HG03565 (cell line): ENCODE measurements at regions not wholly inside any gene's neighbourhood (a gene's known extent, or its start where the extent isn't known, plus 50 kb on each side); places are given as distances from the start of the nearest gene placed in this dataset.
"Not testable (repeated sequence)": the region's sequence is repeated elsewhere in the genome, so short reads cannot be mapped to it uniquely, and the experiment has no call there.

Experiments used
- ATAC-seq: cut with Tn5 transposase; IDR thresholded peaks from one replicate; pipeline ENCODE4 v1.9.1; 2021; ENCODE audit warnings: mild to moderate bottlenecking, moderate library complexity; ENCODE audit not compliant: unreplicated experiment

GRCh38 chr11:13168271-13168670 lies 109.3 kb upstream of the BMAL1 start:
- no peak for ATAC-seq

GRCh38 chr11:13169709-13170108 lies 107.9 kb upstream of the BMAL1 start:
- ATAC-seq: no peak

DNA sequence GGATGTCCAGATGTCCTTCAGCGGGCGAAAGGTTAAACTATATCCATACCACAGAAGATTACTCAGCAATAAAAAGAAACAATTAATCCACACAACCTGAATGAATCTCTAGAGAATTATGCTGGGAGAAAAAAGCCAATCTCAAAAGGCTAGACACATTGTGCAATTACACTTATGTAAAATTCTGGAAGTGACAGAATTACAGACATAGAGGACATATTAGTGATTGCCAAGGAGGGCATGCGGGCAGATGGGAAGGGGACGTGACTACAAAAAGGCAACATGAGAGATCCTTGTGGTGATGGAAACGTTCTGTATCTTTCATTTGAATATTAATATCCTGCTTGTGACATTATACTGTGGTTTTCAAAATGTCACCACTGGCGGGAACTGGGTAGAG lies 103.5 kb upstream of the BMAL1 start:
- no peak for ATAC-seq

DNA sequence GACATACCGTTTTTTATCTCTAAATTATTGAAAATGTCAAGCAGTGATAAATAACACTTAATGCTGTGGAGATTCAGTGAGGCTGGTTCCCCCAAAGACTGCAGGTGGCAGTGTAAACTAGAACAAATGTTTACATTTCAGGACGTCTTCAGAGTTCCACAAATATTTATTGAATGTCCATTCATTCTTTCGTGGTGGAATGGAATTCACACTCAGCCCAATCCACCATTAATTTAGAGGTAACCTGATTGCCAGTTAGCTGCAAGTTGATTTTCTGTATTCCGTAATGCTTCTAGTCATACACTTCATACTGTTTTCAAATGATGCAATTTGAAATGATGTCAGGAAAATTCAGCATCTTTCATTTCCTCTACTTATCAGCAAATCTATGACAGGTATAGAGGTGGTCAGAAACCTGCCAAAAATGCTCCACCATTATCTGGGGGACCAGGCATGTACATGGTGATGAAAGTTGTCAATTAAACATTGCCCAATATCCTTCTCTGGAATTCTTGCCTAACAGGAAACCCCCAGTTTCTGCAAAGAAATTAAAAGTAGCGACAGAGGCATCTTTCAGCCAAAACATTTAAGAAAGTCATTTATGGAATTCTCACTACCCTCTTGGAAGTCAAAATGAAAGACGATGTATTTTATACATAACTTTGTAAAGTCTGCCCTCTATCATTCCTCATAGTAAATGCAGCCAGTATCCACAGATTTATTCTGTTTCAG lies 94.3 kb upstream of the BMAL1 start:
- ATAC-seq: no peak

DNA sequence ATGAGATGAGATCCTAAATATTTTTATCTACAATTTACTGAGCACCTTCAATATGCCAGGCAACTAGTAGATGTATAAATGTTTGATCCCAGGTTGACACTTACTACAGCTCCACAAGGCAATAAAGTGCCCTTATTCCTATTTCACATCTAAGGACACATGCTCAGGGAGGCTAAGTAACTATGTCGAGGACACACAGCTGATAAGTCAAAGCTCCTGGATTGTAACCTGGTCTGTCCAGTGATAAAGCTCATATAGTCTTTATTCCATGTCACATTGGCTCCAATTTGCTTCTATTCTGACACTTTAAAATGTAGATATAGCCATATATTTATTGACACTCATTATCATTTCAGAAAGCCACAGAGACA lies 93.8 kb upstream of the BMAL1 start:
- ATAC-seq: no peak

DNA sequence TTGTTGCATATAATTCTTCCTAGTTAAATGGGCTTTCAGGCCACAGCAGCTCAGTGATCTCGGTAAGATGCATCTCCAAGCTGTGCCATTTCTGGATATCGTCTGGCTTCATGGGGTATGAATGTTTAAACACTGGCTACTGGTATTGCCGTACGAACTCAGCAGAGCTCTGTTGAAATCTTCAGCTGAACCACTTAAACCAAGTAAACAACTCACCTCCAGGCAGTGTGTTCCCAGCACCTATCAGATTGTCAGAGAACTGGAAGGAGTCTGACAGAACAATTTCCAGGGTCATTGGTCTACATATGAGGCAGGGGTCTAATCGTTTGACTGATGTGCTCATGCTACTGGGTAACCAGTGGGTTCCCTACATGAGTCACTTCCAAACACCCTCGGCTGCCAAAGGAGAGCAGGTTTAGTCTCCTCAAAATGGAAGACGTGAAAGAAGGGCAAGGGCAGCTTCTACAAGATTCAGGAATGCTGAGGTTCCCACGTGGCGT lies 93.2 kb upstream of the BMAL1 start:
- no peak for ATAC-seq

- no peak for ATAC-seq
These were observed 89.4 kb upstream of the BMAL1 start for GRCh38 chr11:13188179-13188578.

DNA sequence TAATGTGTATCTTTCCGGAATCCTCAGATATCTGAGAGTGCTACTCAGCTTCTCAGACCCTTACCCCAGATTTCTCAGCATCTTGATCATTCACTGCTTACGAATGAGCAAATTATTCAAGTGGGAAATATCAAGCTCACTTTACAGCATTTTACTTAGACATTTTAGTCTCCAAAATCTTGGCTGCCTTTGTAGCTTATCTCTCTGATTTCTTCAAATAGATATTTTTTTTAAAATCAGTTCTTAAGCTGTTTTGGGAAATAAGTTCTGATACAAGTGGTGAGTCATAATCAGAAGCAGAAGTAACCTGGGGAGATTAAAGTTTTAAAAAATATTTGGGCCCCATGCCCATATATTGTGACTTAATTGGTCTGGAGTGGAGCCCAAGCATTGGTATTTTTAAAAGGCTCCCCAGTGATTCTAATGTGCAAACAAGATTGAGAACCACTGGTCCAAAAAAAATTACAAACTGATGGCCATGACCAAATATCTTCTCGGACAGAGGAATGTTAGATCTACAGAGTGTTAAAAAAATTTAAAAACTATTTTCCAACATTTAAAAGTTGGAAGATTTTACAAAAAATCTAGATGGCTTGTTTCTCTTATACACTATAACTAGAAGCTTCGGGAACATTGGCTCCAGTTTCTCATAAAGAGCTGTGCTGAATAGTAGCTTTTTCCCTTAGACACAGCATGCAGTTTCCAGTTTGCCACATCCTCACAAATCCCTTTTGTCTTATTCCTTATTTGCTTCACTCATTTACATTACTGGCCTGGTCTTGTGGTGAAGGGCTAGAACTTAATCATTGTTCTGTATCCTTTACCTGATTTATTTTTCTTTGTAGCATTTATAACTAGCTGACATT lies 87.8 kb upstream of the BMAL1 start:
- ATAC-seq: no peak

DNA sequence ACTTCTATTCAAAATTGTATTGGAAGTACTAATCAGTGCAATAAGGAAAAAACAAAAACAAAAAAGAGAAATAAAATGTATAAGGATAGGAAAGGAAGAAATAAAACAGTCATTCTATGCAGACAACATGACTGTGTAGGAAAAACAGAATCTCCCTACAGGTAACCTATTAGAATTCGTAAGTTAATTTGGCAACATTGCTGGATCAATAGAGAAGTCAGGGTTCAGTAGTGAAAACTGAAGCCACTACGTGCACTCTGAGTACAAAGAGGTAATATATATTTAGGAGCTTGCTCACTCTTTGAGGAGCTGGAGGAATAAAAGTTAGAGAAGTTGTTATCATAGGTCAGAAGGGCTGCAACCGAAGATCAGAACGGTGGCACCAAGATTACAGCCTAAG lies 84.0 kb upstream of the BMAL1 start:
- no peak for ATAC-seq

DNA sequence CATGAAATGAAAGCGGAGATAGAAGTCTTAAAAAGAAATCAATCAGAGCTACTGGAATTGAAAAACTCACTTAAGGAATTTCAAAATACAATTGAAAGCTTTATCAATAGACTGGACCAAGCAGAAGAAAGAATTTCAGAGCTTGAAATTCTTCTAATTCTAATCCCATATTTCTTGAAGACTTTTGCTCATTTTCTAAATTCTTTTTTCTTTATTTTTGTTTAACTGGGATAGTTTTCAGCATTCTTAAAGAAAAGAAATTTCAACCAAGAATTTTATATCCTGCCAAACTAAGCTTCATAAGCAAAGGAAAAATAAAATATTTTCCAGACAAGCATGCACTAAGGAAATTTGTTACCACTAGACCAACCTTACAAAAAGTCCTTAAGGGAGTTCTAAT lies 80.2 kb upstream of the BMAL1 start:
- not testable (repeated sequence) for ATAC-seq

- ATAC-seq: peak; percentile 51
These were observed 72.1 kb upstream of the BMAL1 start for GRCh38 chr11:13205486-13205885.

DNA sequence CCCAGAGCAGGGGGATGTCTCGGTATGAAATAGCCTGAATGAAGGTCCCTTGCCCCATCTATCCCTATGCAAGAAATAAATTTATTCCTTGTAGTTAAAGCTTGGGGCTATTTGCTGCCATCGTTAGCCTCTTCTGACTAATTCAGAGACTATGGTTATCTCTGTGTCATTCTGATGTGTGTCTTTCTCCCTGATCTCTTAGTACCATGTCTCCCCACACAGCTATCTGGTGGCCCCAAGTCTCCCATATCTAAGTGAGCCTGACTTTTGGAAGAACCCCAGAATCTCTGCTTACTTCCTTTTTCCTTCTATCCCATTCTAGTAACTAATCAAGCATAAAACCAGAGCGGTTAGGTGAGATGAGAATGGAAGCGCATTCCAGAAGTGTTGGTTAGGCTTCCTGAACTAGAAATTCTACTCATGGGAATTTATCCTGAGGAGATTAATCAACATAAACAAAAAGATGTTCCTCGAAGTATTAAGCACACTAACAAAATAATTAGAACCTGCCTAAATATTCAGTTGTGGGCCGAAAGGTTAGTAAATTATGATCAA lies 71.4 kb upstream of the BMAL1 start:
- ATAC-seq: no peak

GRCh38 chr11:13207270-13207664 lies 70.3 kb upstream of the BMAL1 start:
- no peak for ATAC-seq

GRCh38 chr11:13207665-13208594 lies 69.7 kb upstream of the BMAL1 start:
- ATAC-seq: no peak

- no peak for ATAC-seq
These were observed 68.7 kb upstream of the BMAL1 start for GRCh38 chr11:13208921-13209320.

DNA sequence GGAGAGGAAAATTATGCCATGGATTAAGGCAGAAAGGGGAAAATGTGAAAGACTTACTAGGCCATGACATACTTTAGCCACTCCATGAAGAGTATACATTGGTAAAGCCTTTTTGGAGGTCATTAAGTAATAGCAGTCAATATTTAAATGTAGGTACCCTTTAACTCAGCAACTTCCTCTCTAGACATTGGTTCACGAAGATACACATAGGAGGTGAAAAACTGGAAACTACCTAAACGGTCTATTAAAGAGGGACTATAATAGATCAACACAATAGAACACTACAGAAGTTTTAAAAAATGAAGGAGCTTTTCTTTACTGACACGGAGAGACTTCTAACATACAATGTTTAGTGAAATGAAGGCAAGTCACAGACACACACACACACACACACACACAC lies 68.2 kb upstream of the BMAL1 start:
- no peak for ATAC-seq

DNA sequence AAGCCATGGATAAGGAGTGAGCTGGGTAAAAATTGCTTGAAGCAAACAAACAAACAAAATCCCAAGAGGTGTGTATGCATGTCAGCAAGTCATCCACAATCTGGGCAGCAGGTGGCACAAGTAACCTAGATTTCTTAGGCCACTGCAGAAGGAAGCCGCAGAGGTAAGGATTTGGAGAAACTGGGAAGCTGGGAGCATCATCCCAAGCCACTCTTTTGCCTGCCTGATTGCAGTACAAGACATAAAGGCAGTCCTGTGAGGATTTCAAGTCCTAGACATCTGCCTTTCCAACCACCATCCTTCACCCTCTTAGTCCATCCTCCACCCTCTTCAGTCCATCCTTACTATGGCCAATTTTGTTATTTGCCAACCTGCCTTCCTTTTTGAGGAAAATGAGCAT lies 67.2 kb upstream of the BMAL1 start:
- ATAC-seq: no peak

GRCh38 chr11:13214276-13214675 lies 63.3 kb upstream of the BMAL1 start:
- ATAC-seq: no peak

GRCh38 chr11:13215149-13215548 lies 62.4 kb upstream of the BMAL1 start:
- ATAC-seq: no peak

- ATAC-seq: no peak
These were observed 61.4 kb upstream of the BMAL1 start for GRCh38 chr11:13216019-13216710.
